ENCODE measurements at regions not wholly inside any gene's neighbourhood (a gene's known extent, or its start where the extent isn't known, plus 50 kb on each side); places are given as distances from the start of the nearest gene placed in this dataset.

- DNase-seq (ENCODE audit: insufficient read length, low spot score), result no peak
- FAIRE-seq, result no peak
- TF ChIP-seq CTCF (IDR thresholded peaks at IDR 0.05; ENCODE audit: insufficient read depth, missing control alignments), result no peak
Observed at GRCh38 chr2:216996279-216996845, 136.5 kb upstream of the TNP1 start.

- DNase-seq (ENCODE audit: insufficient read length, low spot score) (no peak), FAIRE-seq (no peak)
- no peak for TF ChIP-seq CTCF (IDR thresholded peaks at IDR 0.05; ENCODE audit: insufficient read depth, missing control alignments)
Observed at GRCh38 chr2:216994353-216994854, 134.5 kb upstream of the TNP1 start.

- DNase-seq (ENCODE audit: insufficient read length, low spot score) (no peak), FAIRE-seq (no peak)
- TF ChIP-seq CTCF (IDR thresholded peaks at IDR 0.05; ENCODE audit: insufficient read depth, missing control alignments), result no peak
Observed at GRCh38 chr2:216992056-216992675, 132.3 kb upstream of the TNP1 start.

GRCh38 chr2:216991563-216991962, 131.7 kb upstream of the TNP1 start:
- FAIRE-seq (no peak), DNase-seq (ENCODE audit: insufficient read length, low spot score) (no peak)
- no peak for TF ChIP-seq CTCF (IDR thresholded peaks at IDR 0.05; ENCODE audit: insufficient read depth, missing control alignments)

- TF ChIP-seq CTCF (IDR thresholded peaks at IDR 0.05; ENCODE audit: insufficient read depth, missing control alignments), result no peak
- DNase-seq (ENCODE audit: insufficient read length, low spot score), result no peak
- no peak for FAIRE-seq
Observed at GRCh38 chr2:216989340-216990129, 129.7 kb upstream of the TNP1 start.

GRCh38 chr2:216987252-216987821, 127.5 kb upstream of the TNP1 start:
- DNase-seq (ENCODE audit: insufficient read length, low spot score) (no peak), FAIRE-seq (no peak)
- TF ChIP-seq CTCF (IDR thresholded peaks at IDR 0.05; ENCODE audit: insufficient read depth, missing control alignments), result no peak
